HG03025 (cell line): ENCODE measurements at regions not wholly inside any gene's neighbourhood (a gene's known extent, or its start where the extent isn't known, plus 50 kb on each side); places are given as distances from the start of the nearest gene placed in this dataset.
"Not testable (repeated sequence)": the region's sequence is repeated elsewhere in the genome, so short reads cannot be mapped to it uniquely, and the experiment has no call there.

Experiments
- ATAC-seq: cut with Tn5 transposase; IDR thresholded peaks from one replicate; pipeline ENCODE4 v1.9.1; 2021; ENCODE audit warnings: mild to moderate bottlenecking, moderate library complexity; ENCODE audit not compliant: unreplicated experiment, low FRiP score

- no peak for ATAC-seq
Observed at GRCh38 chr4:114034189-114034588, 54.7 kb upstream of the ARSJ start.

- no peak for ATAC-seq
Observed at GRCh38 chr4:114036426-114036825, 57.0 kb upstream of the ARSJ start.

GRCh38 chr4:114036864-114037263 lies 57.4 kb upstream of the ARSJ start:
- ATAC-seq, result no peak

DNA sequence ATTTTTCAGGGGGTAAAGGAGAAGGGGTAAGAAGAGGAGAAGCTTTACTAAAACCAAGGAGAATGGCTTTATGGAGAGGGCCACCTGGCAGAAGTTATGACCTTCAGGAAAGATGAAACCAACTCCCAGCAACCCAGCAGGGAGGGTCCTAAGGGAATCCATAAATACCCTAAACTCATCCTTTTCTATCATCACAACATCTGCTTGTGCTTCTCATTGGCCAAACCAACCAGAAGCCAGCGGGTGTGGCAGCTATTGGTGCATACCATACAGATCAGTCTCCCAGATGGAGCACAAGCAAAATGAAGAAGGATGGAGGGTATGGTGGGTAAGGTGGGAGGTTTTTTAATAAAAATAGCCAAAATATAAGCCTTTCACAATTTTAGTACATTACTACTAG lies 58.5 kb upstream of the ARSJ start:
- ATAC-seq, result no peak

DNA sequence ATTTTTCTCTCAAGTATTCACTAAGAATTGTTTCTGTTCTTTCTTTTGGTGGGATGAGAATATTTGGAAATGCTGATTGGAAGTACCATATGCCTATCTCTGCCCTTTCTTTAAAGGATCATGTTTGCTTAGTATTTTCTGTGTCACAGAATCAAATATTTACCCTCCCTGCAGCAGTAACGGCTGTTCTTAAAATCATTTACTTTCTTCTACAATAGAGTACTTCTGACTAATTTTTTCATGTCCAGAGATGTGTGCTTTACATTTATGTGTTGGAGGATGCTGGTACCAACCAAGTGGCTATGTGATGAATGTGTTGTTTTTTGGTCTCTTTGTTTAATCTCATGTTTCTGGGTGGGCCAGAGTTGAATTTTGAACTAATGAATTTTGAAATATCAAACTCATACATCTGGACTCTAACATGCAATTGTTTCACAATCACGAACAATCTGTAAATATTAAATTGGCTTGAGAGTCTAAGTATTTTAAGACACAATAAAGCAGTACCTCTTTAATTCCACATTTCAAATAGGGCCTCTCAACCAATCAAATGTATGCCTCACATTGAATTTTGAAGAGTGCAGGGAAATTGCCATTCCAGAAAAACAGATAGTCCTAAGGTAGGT lies 59.4 kb upstream of the ARSJ start:
- no peak for ATAC-seq

DNA sequence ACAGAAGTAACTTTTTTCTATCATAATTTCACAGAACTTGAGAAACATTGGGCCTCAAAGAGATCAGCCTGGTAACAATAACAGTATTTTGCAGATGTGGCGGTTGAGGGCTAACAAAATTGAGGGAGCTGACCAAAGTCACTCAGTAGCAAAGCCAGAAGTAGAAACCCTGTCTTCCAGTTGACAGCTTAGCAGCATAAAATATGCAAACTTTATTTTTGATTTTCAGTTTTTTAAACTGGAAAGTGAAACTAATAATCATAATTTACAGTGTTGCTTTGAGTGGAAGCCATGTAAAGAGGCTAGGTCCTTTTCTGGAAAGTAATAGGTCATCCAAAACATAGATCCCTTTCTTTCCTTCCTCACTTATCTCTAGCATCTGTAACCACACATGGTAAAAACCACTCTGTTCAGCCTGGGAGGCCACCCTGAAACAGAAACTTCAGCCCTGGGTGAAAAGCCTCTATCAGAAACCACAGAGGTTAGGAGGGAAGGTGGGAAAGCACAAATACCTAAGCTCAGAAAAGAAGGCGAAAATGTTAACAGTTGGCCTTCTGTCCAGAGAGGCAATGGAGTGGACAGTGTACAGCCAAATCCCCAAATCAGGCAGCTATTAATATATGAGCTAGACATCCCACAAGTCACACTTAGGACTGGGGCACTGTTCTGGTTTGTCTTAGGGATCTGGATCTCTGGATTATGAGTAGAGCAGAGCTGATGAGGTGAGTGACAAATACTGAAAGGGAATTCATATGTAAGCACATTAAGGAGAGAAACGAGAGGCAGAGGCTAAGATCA lies 61.1 kb upstream of the ARSJ start:
- ATAC-seq, result peak; percentile 86

- no peak for ATAC-seq
Observed at GRCh38 chr4:114041117-114041475, 61.6 kb upstream of the ARSJ start.

DNA sequence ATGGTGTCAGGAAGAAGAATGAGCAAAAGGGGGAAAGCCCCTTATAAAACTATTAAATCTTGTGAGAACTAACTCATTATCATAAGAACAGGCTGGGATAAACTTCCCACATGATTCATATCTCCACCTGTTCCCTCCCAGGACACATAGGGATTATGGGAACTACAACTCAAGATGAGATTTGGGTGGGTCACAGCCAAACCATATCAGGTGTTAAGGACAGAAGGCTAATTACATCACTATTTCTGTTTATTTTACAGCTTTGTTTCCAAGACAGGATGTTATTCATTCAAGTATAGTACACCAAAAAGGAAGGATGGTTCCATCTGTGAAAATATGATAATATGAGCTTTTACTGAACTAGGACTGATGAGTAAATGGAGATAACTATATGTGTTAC lies 63.7 kb upstream of the ARSJ start:
- no peak for ATAC-seq

- ATAC-seq, result not testable (repeated sequence)
Observed at GRCh38 chr4:114044351-114044750, 64.9 kb upstream of the ARSJ start.

DNA sequence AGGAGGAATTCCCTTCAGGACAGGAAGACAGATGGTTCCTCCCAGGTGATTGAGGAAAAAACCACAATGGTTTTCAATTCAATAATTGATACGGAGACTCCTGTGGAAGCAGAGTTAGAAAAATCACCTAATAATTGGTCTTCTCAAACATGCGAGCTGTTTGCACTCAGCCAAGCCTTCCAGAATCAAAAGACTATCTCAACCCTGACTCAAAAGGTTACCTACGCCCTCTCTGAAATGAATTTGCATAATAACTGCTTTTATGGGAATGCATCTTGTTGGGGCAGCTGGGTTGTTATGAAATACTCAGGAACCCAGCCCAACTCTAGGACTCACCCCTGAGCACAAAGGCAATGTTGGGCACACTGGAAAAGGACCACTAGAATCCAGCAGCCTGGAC lies 66.9 kb upstream of the ARSJ start:
- ATAC-seq, result no peak

- not testable (repeated sequence) for ATAC-seq
Observed at GRCh38 chr4:114048154-114048553, 68.7 kb upstream of the ARSJ start.

DNA sequence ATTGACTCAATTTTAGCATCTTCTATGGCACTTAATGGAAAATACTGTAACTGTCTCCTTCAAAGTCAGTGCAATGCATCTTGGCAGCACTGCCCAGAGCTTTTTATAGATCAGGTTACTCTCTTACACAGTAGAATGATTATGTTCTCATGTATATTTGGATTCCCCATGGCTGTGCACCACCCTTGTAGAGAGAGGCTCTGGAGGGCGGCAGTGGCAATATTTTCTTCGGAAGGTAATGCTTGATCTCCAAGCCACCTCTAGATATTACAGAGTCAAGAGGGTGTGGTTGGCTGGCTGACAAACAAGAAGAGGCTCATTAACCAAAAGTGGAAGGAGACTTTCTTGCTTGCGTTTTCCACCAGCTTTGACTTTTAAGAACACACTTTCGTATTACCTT lies 72.8 kb upstream of the ARSJ start:
- ATAC-seq, result no peak

DNA sequence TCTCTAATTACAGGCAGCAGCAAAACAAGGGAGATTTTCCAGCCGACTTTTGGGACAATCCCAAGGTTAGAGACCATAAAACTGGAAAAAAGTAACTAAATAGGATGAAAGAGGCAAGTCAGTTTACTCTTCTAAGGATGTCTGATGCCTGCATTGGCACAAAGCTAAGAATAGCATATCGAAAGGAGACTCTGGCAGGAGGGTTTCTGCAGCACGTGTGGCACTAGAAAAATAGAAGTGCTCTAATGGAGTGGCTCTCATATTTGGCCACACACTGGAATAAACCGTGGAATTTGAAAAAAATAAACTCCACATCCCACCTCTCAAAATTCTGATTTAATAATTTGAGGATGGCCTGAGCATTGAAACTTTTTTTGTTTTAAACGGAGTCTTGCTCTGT lies 77.2 kb upstream of the ARSJ start:
- no peak for ATAC-seq

DNA sequence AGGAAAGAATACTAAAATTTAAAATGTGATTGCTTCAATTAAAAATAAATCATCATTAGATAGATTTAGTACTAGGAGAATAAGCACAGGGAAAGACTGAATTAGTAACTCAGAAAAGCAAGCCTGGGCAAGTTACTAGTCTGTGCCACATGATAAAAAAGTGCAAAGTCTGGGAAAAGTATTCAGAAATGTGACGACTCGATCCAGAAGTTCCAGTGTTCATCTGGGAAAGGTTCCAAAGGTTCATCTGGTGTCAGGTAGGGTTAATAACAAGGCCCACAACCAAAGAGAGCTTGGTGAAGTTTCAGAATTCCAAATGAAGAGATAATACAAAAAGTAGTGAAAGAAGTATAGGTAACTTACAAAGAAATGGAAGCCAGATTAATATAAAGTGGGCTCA lies 78.3 kb upstream of the ARSJ start:
- ATAC-seq, result no peak

DNA sequence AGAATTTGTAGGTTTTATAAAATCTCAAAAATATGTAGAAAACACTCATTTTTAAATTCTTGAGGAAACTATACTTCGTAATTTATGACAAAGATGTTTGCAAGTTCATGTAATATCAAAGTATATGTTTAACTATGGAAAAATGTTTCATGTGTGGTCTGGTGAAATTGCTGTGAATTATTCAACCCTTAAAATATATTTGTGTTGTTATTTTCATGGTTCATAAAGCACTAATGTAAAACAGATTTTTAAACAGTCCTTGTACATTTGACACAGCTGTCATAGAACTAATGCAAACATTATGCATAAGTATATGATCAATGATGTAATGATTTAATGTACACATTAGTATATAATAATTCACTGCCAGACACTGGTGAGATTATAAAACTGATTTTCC lies 83.1 kb upstream of the ARSJ start:
- ATAC-seq, result no peak

- ATAC-seq, result no peak
Observed at GRCh38 chr4:114072781-114073180, 93.3 kb upstream of the ARSJ start.

- ATAC-seq, result no peak
Observed at GRCh38 chr4:114076899-114077570, 97.6 kb upstream of the ARSJ start.

- ATAC-seq, result no peak
Observed at GRCh38 chr4:114077610-114078009, 98.2 kb upstream of the ARSJ start.

- no peak for ATAC-seq
Observed at GRCh38 chr4:114078636-114079035, 99.2 kb upstream of the ARSJ start.

DNA sequence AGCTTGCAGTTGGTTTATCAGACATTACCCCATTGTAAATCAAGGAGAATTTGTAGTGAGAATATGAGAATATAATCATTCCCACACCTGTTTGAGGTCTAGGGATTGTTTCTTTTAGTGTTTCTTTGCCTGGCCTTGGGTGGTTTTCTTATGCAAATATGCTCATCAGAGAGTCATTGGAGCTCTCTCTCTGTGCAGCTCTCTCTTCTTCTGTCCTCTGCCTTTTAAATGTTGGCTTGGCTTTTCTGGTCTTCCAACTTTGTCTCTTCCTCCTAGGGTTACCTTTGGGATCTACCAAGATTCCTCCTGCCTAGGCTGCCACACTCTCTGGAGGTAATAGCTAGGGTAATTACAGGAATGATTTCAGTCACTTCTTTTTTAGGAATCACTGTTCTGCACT lies 102.3 kb upstream of the ARSJ start:
- no peak for ATAC-seq

- no peak for ATAC-seq
Observed at GRCh38 chr4:114082348-114082747, 102.9 kb upstream of the ARSJ start.
